22Rv1 (cell line): ENCODE measurements at regions not wholly inside any gene's neighbourhood (a gene's known extent, or its start where the extent isn't known, plus 50 kb on each side); places are given as distances from the start of the nearest gene placed in this dataset.

Experiments
- ZFX ChIP-seq: fragments of 450-650 bp; IDR thresholded peaks from 2 replicates; pipeline ENCODE4 v1.6.1; 2017; ENCODE audit warnings: antibody characterized with exemption, borderline replicate concordance
- TF ChIP-seq, protein P1 (sequence below): fragments of 450-650 bp; IDR thresholded peaks from 2 replicates; pipeline ENCODE4 v1.5.1; 2017; ENCODE audit warnings: mild to moderate bottlenecking

- TF ChIP-seq, protein P1, sequence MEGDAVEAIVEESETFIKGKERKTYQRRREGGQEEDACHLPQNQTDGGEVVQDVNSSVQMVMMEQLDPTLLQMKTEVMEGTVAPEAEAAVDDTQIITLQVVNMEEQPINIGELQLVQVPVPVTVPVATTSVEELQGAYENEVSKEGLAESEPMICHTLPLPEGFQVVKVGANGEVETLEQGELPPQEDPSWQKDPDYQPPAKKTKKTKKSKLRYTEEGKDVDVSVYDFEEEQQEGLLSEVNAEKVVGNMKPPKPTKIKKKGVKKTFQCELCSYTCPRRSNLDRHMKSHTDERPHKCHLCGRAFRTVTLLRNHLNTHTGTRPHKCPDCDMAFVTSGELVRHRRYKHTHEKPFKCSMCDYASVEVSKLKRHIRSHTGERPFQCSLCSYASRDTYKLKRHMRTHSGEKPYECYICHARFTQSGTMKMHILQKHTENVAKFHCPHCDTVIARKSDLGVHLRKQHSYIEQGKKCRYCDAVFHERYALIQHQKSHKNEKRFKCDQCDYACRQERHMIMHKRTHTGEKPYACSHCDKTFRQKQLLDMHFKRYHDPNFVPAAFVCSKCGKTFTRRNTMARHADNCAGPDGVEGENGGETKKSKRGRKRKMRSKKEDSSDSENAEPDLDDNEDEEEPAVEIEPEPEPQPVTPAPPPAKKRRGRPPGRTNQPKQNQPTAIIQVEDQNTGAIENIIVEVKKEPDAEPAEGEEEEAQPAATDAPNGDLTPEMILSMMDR: no peak
- no peak for TF ChIP-seq ZFX
Measured at GRCh38 chr1:29977550-29977949, 741.2 kb downstream of the PTPRU start.
